Neural cell (in vitro differentiated cells): ENCODE measurements at regions not wholly inside any gene's neighbourhood (a gene's known extent, or its start where the extent isn't known, plus 50 kb on each side); places are given as distances from the start of the nearest gene placed in this dataset.

Experiments
- H2AFZ ChIP-seq: fragments of 200-600, 300-800 bp; sonication (generic), shearing (Covaris generic); 2 replicates; pipeline ENCODE4 v1.6.0; 2014; ENCODE audit warnings: low read depth, mild to moderate bottlenecking, antibody characterized with exemption, low read length, moderate library complexity
- H3F3A ChIP-seq: fragments of 200-600 bp; shearing (Covaris generic); 2 replicates; pipeline ENCODE4 v1.6.1; 2016; ENCODE audit warnings: mild to moderate bottlenecking, moderate library complexity, mixed read lengths, antibody characterized with exemption, low read length; ENCODE audit not compliant: insufficient read depth, poor library complexity, severe bottlenecking
- H3K27ac ChIP-seq: fragments of 200-600, 300-800 bp; sonication (generic), shearing (Covaris generic); 2 replicates; pipeline ENCODE4 v1.5.1; 2014; ENCODE audit warnings: mild to moderate bottlenecking, low read length, moderate library complexity
- H3K27me3 ChIP-seq: fragments of 300-800, 200-600 bp; sonication (generic), shearing (Covaris generic); 2 replicates; pipeline ENCODE4 v1.6.0; 2014; ENCODE audit warnings: mild to moderate bottlenecking, low read depth, low read length, moderate library complexity; ENCODE audit not compliant: insufficient read depth
- H3K36me3 ChIP-seq: fragments of 300-800, 200-600 bp; sonication (generic), shearing (Covaris generic); 2 replicates; pipeline ENCODE4 v1.5.1; 2014; ENCODE audit warnings: mild to moderate bottlenecking, antibody characterized with exemption, low read length, moderate library complexity; ENCODE audit not compliant: insufficient read depth
- H3K4me2 ChIP-seq: fragments of 300-800, 200-600 bp; sonication (generic), shearing (Covaris generic); 2 replicates; pipeline ENCODE4 v1.6.0; 2014; ENCODE audit warnings: mild to moderate bottlenecking, low read length
- H3K4me3 ChIP-seq: fragments of 300-800, 200-600 bp; sonication (generic), shearing (Covaris generic); 2 replicates; pipeline ENCODE4 v1.5.1; 2014; ENCODE audit warnings: mild to moderate bottlenecking, low read length, moderate library complexity
- H3K79me2 ChIP-seq: fragments of 200-600 bp; shearing (Covaris generic); replicated peaks from 2 replicates; pipeline ENCODE4 v1.6.0; 2014; ENCODE audit warnings: mild to moderate bottlenecking, low read length, moderate library complexity; ENCODE audit not compliant: insufficient read depth
- H3K9ac ChIP-seq: fragments of 300-800, 200-600 bp; sonication (generic), shearing (Covaris generic); 2 replicates; pipeline ENCODE4 v1.6.1; 2016; ENCODE audit warnings: mild to moderate bottlenecking, low read length, mixed read lengths
- H3K9me2 ChIP-seq: fragments of 200-600 bp; shearing (Covaris generic); 2 replicates; pipeline ENCODE4 v1.6.1; 2016; ENCODE audit warnings: mild to moderate bottlenecking, low read length, mixed read lengths; ENCODE audit not compliant: insufficient read depth
- H3K9me3 ChIP-seq: fragments of 200-600, 300-800 bp; sonication (generic), shearing (Covaris generic); 2 replicates; pipeline ENCODE4 v1.6.1; 2016; ENCODE audit warnings: mild to moderate bottlenecking, mixed run types, low read length, moderate library complexity, mixed read lengths
- H4K20me1 ChIP-seq: fragments of 200-600 bp; shearing (Covaris generic); 2 replicates; pipeline ENCODE4 v1.6.1; 2016; ENCODE audit warnings: mild to moderate bottlenecking, mixed run types; ENCODE audit not compliant: insufficient read depth
- CTCF ChIP-seq: fragments of 450-650 bp; IDR thresholded peaks from 2 replicates; pipeline ENCODE4 v1.5.1; 2014; ENCODE audit warnings: antibody characterized with exemption, mild to moderate bottlenecking, moderate library complexity; ENCODE audit not compliant: poor library complexity, severe bottlenecking
- EP300 ChIP-seq: fragments of 450-650 bp; conservative IDR thresholded peaks from 2 replicates; pipeline ENCODE4 v1.6.1; 2014; ENCODE audit warnings: antibody characterized with exemption, mild to moderate bottlenecking, moderate library complexity; ENCODE audit not compliant: poor library complexity, severe bottlenecking
- EZH2 ChIP-seq: fragments of 200-600, 300-800 bp; shearing (Covaris generic), sonication (generic); IDR thresholded peaks from 2 replicates; pipeline ENCODE4 v1.6.1; 2014; ENCODE audit warnings: antibody characterized with exemption, low read length, borderline replicate concordance, mild to moderate bottlenecking; ENCODE audit not compliant: insufficient read depth, poor library complexity, severe bottlenecking
- MXI1 ChIP-seq: fragments of 450-650 bp; conservative IDR thresholded peaks from 2 replicates; pipeline ENCODE4 v1.6.1; 2014; ENCODE audit warnings: antibody characterized with exemption, mild to moderate bottlenecking; ENCODE audit not compliant: poor library complexity, severe bottlenecking
- POLR2AphosphoS5 ChIP-seq: IDR thresholded peaks from 2 replicates; pipeline ENCODE4 v1.6.1; 2012
- RAD21 ChIP-seq: fragments of 450-650 bp; conservative IDR thresholded peaks from 2 replicates; pipeline ENCODE4 v1.6.1; 2014; ENCODE audit warnings: antibody characterized with exemption, mild to moderate bottlenecking, moderate library complexity
- REST ChIP-seq: IDR thresholded peaks from 2 replicates; pipeline ENCODE4 v1.6.1; 2012; ENCODE audit warnings: borderline replicate concordance
- SMC3 ChIP-seq: fragments of 450-650 bp; conservative IDR thresholded peaks from 2 replicates; pipeline ENCODE4 v1.6.1; 2014; ENCODE audit warnings: antibody characterized with exemption, mild to moderate bottlenecking, moderate library complexity; ENCODE audit not compliant: poor library complexity
- TAF1 ChIP-seq: IDR thresholded peaks from 2 replicates; pipeline ENCODE4 v1.6.1; 2012; ENCODE audit warnings: low read depth

GRCh38 chr5:105940181-105940580 lies 1730.6 kb downstream of the EFNA5 start:
- Histone ChIP-seq H3K9me3 (no peaks in the 10 kb centered on the region), H3K36me3 (no peaks in the 10 kb centered on the region), H3K4me3 (no peak overlapping the region), H2AFZ (no peak overlapping the region), H3K4me2 (no peak overlapping the region), H3K9ac (no peak overlapping the region), H3K27me3 (no peaks in the 10 kb centered on the region), H3K79me2 (no peaks in the 10 kb centered on the region), H3K9me2 (no peaks in the 10 kb centered on the region), H3K27ac (no peak overlapping the region), H3F3A (no peaks in the 10 kb centered on the region), H4K20me1 (no peaks in the 10 kb centered on the region)
- TF ChIP-seq MXI1 (no peak), EP300 (no peak), RAD21 (no peak), REST (no peak), TAF1 (no peak)

- Histone ChIP-seq H3K4me3 (no peak overlapping the region), H3K9me2 (no peaks in the 10 kb centered on the region), H3K36me3 (no peaks in the 10 kb centered on the region), H3K4me2 (no peak overlapping the region), H4K20me1 (no peaks in the 10 kb centered on the region), H2AFZ (no peak overlapping the region), H3K9me3 (no peaks in the 10 kb centered on the region), H3K27me3 (no peaks in the 10 kb centered on the region), H3K79me2 (no peaks in the 10 kb centered on the region), H3K27ac (no peak overlapping the region), H3F3A (no peaks in the 10 kb centered on the region), H3K9ac (no peak overlapping the region)
- TF ChIP-seq MXI1, result no peak
- TF ChIP-seq REST, result no peak
- no peak for TF ChIP-seq SMC3
- no peak for TF ChIP-seq TAF1
- no peak for TF ChIP-seq POLR2AphosphoS5
- no peak for TF ChIP-seq RAD21
- no peak for TF ChIP-seq CTCF
- no peak for TF ChIP-seq EP300
- TF ChIP-seq EZH2, result no peak
These were observed 1736.6 kb downstream of the EFNA5 start for GRCh38 chr5:105934171-105934570.
